ENCODE measurements at regions not wholly inside any gene's neighbourhood (a gene's known extent, or its start where the extent isn't known, plus 50 kb on each side); places are given as distances from the start of the nearest gene placed in this dataset.
A peak's percentile ranks its signal among the peaks of the same experiment; 100 is the strongest.
"Not testable (repeated sequence)": the region's sequence is repeated elsewhere in the genome, so short reads cannot be mapped to it uniquely, and the experiment has no call there.

DNA sequence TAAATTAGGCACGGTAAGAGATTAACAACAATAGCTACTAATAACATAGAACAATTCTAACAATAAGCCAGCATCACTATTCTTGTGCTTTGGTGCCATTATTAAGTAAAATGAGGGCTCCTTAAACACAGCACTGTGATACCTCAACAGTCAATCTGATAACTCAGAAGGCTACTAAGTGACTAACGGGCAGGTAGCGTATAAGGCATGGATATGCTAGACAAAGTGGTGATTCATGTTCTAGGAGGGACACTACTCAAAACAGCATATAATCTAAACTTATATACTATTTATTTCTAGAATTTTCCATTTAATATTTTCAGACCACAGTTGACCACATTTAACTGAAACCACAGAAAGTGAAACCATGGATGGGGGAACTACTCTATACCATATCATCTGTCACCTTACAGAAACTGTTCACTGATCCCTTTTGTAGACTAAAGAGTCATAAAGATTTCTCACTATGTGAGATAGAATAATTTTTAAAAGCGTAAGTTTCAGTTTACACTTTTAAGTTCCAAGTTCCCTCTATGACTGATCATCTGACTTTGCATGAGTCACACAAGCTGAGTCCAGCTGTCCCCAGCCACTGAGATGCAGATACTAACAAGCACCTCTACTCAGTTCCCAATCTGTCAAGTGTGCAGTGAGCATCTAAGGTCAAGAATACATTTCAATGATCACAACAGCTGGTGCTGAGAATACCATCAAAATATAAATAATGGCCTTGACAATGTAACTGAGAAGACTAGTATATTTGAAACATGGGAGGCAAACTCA is 256.2 kb downstream of the SPATA31A1 start:
- H3K9me3 Mint-ChIP-seq; H3K27ac ChIP-seq (ENCODE audit: low read length); H3K4me1 ChIP-seq (ENCODE audit: control insufficient read depth in 1 of 2, extremely low read depth in 1 of 2, insufficient read depth in 2 of 2, low read length in 2 of 2); H3K4me1 Mint-ChIP-seq; H3K27me3 Mint-ChIP-seq; DNase-seq; H3K36me3 Mint-ChIP-seq; H3K4me3 ChIP-seq (ENCODE audit: control insufficient read depth in 1 of 2, extremely low read depth in 1 of 2, low read length in 1 of 2); H3K36me3 ChIP-seq (ENCODE audit: control insufficient read depth in 2 of 2, extremely low read depth in 1 of 2, insufficient read depth in 1 of 2, low read length in 1 of 2); H3K9me3 ChIP-seq; ATAC-seq (replicated peaks in 1 of 4); CTCF ChIA-PET; H3K27ac Mint-ChIP-seq; H3K4me3 Mint-ChIP-seq; POLR2A ChIA-PET; H3K27me3 ChIP-seq (replicated peaks in 1 of 2; ENCODE audit: control insufficient read depth in 2 of 2, extremely low read depth in 1 of 2, insufficient read depth in 2 of 2, low read length in 1 of 2): not testable (repeated sequence)
- WGBS (ENCODE audit: insufficient coverage) = no CpG with 5 or more reads among the region's 4 CpGs

DNA sequence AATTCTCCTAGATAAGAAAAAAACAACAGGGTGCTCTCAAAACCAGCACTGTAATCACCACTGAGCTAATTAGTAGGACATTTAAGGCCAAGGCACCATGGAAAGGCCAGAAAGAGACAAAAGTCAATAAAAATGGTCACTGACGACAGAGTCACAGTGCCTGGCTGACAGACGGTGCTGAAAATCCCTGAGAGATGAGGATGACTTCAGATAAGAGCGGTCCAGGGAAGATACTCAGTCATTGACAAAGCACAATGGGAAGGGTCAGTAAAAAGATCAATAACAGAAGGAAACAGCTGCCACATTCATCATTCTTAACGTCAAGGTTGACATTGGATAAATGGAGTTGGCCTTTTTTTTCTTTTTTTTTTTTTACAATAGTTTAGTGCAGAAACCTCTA is 261.0 kb downstream of the SPATA31A1 start:
- H3K27ac Mint-ChIP-seq; POLR2A ChIA-PET; H3K27ac ChIP-seq (ENCODE audit: low read length); H3K4me1 Mint-ChIP-seq; DNase-seq; H3K9me3 ChIP-seq; H3K4me3 Mint-ChIP-seq; CTCF ChIA-PET; H3K27me3 Mint-ChIP-seq; H3K4me3 ChIP-seq (ENCODE audit: control insufficient read depth in 1 of 2, extremely low read depth in 1 of 2, low read length in 1 of 2); ATAC-seq (replicated peaks in 1 of 4); H3K36me3 ChIP-seq (ENCODE audit: control insufficient read depth in 2 of 2, extremely low read depth in 1 of 2, insufficient read depth in 1 of 2, low read length in 1 of 2); H3K27me3 ChIP-seq (replicated peaks in 1 of 2; ENCODE audit: control insufficient read depth in 2 of 2, extremely low read depth in 1 of 2, insufficient read depth in 2 of 2, low read length in 1 of 2); H3K9me3 Mint-ChIP-seq; H3K36me3 Mint-ChIP-seq; H3K4me1 ChIP-seq (ENCODE audit: control insufficient read depth in 1 of 2, extremely low read depth in 1 of 2, insufficient read depth in 2 of 2, low read length in 2 of 2): not testable (repeated sequence)
- no CpG with 5 or more reads among the region's 4 CpGs for WGBS (ENCODE audit: insufficient coverage)

GRCh38 chr9:39624048-39624447 is 268.6 kb downstream of the SPATA31A1 start:
- ATAC-seq (replicated peaks in 1 of 4); H3K36me3 ChIP-seq (ENCODE audit: control insufficient read depth in 2 of 2, extremely low read depth in 1 of 2, insufficient read depth in 1 of 2, low read length in 1 of 2); H3K4me3 Mint-ChIP-seq; H3K9me3 ChIP-seq; H3K9me3 Mint-ChIP-seq; H3K27me3 Mint-ChIP-seq; H3K4me1 Mint-ChIP-seq; POLR2A ChIA-PET; CTCF ChIA-PET; H3K27ac Mint-ChIP-seq; H3K27ac ChIP-seq (ENCODE audit: low read length); H3K27me3 ChIP-seq (replicated peaks in 1 of 2; ENCODE audit: control insufficient read depth in 2 of 2, extremely low read depth in 1 of 2, insufficient read depth in 2 of 2, low read length in 1 of 2); DNase-seq; H3K36me3 Mint-ChIP-seq; H3K4me3 ChIP-seq (ENCODE audit: control insufficient read depth in 1 of 2, extremely low read depth in 1 of 2, low read length in 1 of 2); H3K4me1 ChIP-seq (ENCODE audit: control insufficient read depth in 1 of 2, extremely low read depth in 1 of 2, insufficient read depth in 2 of 2, low read length in 2 of 2): not testable (repeated sequence)
- WGBS (ENCODE audit: insufficient coverage) = no CpG with 5 or more reads among the region's 10 CpGs

DNA sequence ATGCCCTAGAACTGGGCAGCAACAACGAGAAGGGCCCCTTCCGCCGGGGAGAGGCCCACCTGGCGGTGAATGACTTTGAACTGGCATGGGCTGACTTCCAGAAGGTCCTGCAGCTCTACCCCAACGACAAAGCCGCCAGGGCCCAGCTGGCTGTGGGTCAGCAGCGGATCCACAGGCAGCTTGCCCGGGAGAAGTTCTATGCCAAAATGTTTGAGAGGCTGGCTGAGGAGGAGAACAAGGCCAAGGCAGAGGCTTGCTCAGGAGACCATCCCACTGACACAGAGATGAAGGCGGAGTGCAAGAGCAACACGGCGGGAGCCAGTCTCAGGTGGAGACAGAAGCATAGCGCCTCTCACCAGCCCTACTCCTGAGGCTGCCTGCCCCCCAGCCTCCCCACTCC is 276.6 kb downstream of the SPATA31A1 start:
- WGBS (ENCODE audit: insufficient coverage) = no CpG with 5 or more reads among the region's 12 CpGs
- H3K4me3 ChIP-seq (ENCODE audit: control insufficient read depth in 1 of 2, extremely low read depth in 1 of 2, low read length in 1 of 2); H3K9me3 ChIP-seq; H3K36me3 Mint-ChIP-seq; H3K27me3 Mint-ChIP-seq; H3K27ac ChIP-seq (ENCODE audit: low read length); H3K36me3 ChIP-seq (ENCODE audit: control insufficient read depth in 2 of 2, extremely low read depth in 1 of 2, insufficient read depth in 1 of 2, low read length in 1 of 2); H3K27me3 ChIP-seq (replicated peaks in 1 of 2; ENCODE audit: control insufficient read depth in 2 of 2, extremely low read depth in 1 of 2, insufficient read depth in 2 of 2, low read length in 1 of 2); H3K4me3 Mint-ChIP-seq; DNase-seq; H3K9me3 Mint-ChIP-seq; CTCF ChIA-PET; H3K27ac Mint-ChIP-seq; H3K4me1 Mint-ChIP-seq; H3K4me1 ChIP-seq (ENCODE audit: control insufficient read depth in 1 of 2, extremely low read depth in 1 of 2, insufficient read depth in 2 of 2, low read length in 2 of 2); ATAC-seq (replicated peaks in 1 of 4); POLR2A ChIA-PET: not testable (repeated sequence)

DNA sequence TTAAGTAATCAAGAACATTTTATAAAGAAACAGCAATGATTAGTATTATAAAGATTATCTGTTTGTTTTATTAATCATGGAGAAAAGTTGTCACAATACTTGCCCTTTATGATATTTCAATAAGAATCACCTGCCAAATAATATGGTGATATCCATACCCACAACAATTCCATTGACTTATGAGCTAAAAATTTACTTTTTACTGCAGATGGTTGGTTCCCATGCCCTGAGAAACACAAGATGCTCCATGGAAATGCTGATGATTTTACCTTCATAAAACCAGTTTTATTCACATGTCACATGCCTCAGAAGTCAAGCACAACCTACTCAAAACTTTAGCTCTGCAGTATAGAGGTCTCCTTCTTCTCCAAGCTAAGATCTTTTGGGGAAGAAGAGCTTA is 293.6 kb downstream of the SPATA31A1 start:
- H3K27ac Mint-ChIP-seq; H3K4me3 Mint-ChIP-seq; H3K36me3 Mint-ChIP-seq; H3K9me3 Mint-ChIP-seq; H3K4me1 Mint-ChIP-seq; H3K27me3 ChIP-seq (replicated peaks in 1 of 2; ENCODE audit: control insufficient read depth in 2 of 2, extremely low read depth in 1 of 2, insufficient read depth in 2 of 2, low read length in 1 of 2); POLR2A ChIA-PET; H3K27ac ChIP-seq (ENCODE audit: low read length); H3K27me3 Mint-ChIP-seq; H3K36me3 ChIP-seq (ENCODE audit: control insufficient read depth in 2 of 2, extremely low read depth in 1 of 2, insufficient read depth in 1 of 2, low read length in 1 of 2); DNase-seq; H3K4me1 ChIP-seq (ENCODE audit: control insufficient read depth in 1 of 2, extremely low read depth in 1 of 2, insufficient read depth in 2 of 2, low read length in 2 of 2); H3K9me3 ChIP-seq; ATAC-seq (replicated peaks in 1 of 4); CTCF ChIA-PET; H3K4me3 ChIP-seq (ENCODE audit: control insufficient read depth in 1 of 2, extremely low read depth in 1 of 2, low read length in 1 of 2): not testable (repeated sequence)

GRCh38 chr9:39656960-39657603 is 301.6 kb downstream of the SPATA31A1 start:
- H3K27me3 ChIP-seq (replicated peaks in 1 of 2; ENCODE audit: control insufficient read depth in 2 of 2, extremely low read depth in 1 of 2, insufficient read depth in 2 of 2, low read length in 1 of 2); H3K36me3 ChIP-seq (ENCODE audit: control insufficient read depth in 2 of 2, extremely low read depth in 1 of 2, insufficient read depth in 1 of 2, low read length in 1 of 2); H3K27ac ChIP-seq (ENCODE audit: low read length); H3K4me3 ChIP-seq (ENCODE audit: control insufficient read depth in 1 of 2, extremely low read depth in 1 of 2, low read length in 1 of 2); H3K9me3 ChIP-seq; H3K27ac Mint-ChIP-seq; ATAC-seq (replicated peaks in 1 of 4); POLR2A ChIA-PET; H3K36me3 Mint-ChIP-seq; DNase-seq; H3K9me3 Mint-ChIP-seq; H3K4me1 Mint-ChIP-seq; CTCF ChIA-PET; H3K4me1 ChIP-seq (ENCODE audit: control insufficient read depth in 1 of 2, extremely low read depth in 1 of 2, insufficient read depth in 2 of 2, low read length in 2 of 2); H3K4me3 Mint-ChIP-seq; H3K27me3 Mint-ChIP-seq: not testable (repeated sequence)
- WGBS (ENCODE audit: insufficient coverage) = no CpG with 5 or more reads among the region's 4 CpGs

DNA sequence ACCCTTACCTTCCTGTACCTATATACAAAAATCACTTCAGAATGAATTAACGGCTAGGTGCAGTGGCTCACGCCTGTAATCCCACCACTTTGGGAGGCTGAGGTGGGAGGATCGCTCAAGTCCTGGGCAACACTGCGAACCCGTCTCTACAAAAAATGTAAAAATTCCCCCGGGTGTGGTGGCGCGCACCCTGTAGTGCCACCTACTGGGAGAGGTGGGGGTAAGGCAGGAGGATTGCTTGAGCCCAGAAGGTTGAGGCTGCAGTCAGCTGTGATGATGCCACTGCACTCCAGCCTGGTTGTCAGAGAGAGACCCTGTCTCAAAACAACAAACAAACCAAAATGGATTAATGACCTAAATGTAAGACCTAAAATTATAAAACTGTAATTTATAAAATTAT is 307.6 kb downstream of the SPATA31A1 start:
- H3K36me3 Mint-ChIP-seq; H3K9me3 ChIP-seq; H3K36me3 ChIP-seq (ENCODE audit: control insufficient read depth in 2 of 2, extremely low read depth in 1 of 2, insufficient read depth in 1 of 2, low read length in 1 of 2); H3K27ac Mint-ChIP-seq; H3K27me3 ChIP-seq (replicated peaks in 1 of 2; ENCODE audit: control insufficient read depth in 2 of 2, extremely low read depth in 1 of 2, insufficient read depth in 2 of 2, low read length in 1 of 2); H3K27me3 Mint-ChIP-seq; H3K9me3 Mint-ChIP-seq; H3K4me3 Mint-ChIP-seq; H3K4me1 Mint-ChIP-seq; DNase-seq; POLR2A ChIA-PET; H3K27ac ChIP-seq (ENCODE audit: low read length); H3K4me3 ChIP-seq (ENCODE audit: control insufficient read depth in 1 of 2, extremely low read depth in 1 of 2, low read length in 1 of 2); CTCF ChIA-PET; H3K4me1 ChIP-seq (ENCODE audit: control insufficient read depth in 1 of 2, extremely low read depth in 1 of 2, insufficient read depth in 2 of 2, low read length in 2 of 2): not testable (repeated sequence)
- no CpG with 5 or more reads among the region's 8 CpGs for WGBS (ENCODE audit: insufficient coverage)
- ATAC-seq (replicated peaks in 1 of 4) = peak in 1 of 4 experiments; percentile 43
